ENCODE measurements at regions not wholly inside any gene's neighbourhood (a gene's known extent, or its start where the extent isn't known, plus 50 kb on each side); places are given as distances from the start of the nearest gene placed in this dataset.

DNA sequence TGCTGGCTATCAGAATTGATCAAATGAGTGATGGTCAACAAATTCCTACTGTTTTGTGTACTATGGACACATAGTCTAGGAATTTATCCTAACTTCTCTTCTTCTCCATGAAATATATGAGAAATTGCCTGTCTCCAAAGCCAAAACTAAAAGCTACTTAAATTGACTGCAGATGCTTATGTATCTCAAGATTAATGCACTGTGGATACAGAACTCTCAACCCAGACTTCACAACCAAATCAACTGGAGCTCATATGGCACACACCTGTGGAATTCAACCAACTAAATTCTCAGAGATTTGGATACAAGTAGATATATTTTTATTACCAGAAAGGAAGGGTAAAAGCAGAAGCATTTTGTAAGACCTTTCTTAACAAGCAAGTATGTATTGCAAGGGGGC lies 566.1 kb downstream of the LTN1 start:
- TF ChIP-seq CTCF (IDR thresholded peaks at IDR 0.05): no peak
- intact Hi-C loops (cut with DNase I): no loop called here
- Histone ChIP-seq H3K36me3 (no peaks in the 10 kb centered on the region), H3K9me3 (no peaks in the 10 kb centered on the region), H3K27me3 (no peaks in the 10 kb centered on the region), H3K27ac (no peak overlapping the region), H3K4me3 (no peak overlapping the region), H3K4me1 (no peaks in the 10 kb centered on the region)
- ATAC-seq (no peak), DNase-seq (no peak)

DNA sequence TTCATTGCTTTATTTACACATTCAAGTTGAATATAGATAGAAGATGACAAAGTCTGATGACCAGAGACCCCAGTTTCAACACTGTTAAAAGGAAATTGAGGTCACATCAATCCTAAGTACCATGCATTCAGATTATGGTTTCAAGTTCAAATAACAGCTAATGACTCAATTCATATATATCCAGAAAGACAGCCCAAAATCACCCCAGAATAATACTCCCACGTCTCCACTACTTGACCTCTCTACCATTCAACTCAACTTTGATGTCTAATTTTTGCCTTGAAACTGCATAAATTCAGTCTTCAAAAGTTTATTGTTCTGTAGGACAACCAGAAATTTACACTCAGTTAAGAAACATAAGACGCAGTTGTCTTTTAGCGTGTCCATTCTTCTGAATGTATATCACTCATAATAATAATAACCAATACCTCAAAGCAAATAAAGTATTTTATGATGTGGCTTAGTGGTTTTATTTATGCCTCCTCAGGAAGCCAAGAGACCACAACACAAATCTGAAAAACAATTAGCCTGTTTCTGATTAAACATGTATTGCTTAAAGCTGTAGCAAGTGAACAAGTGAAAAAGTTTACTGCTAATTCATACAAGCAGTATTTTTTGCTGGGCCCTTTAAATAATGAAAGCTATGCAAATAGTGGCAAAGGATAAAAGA lies 569.0 kb downstream of the LTN1 start:
- intact Hi-C loops (cut with DNase I): no loop called here
- Histone ChIP-seq H3K36me3 (no peaks in the 10 kb centered on the region), H3K9me3 (no peaks in the 10 kb centered on the region), H3K27me3 (no peaks in the 10 kb centered on the region), H3K4me1 (no peaks in the 10 kb centered on the region), H3K4me3 (no peak overlapping the region), H3K27ac (no peak overlapping the region)
- ATAC-seq (no peak), DNase-seq (no peak)
- no peak for TF ChIP-seq CTCF (IDR thresholded peaks at IDR 0.05)

- H3K27me3 ChIP-seq: no peaks in the 10 kb centered on the region
- peak overlapping the region in 1 of 2 donors; percentile 16 for H3K27ac ChIP-seq
- H3K4me3 ChIP-seq: no peak overlapping the region
- H3K36me3 ChIP-seq: no peaks in the 10 kb centered on the region
- TF ChIP-seq CTCF (IDR thresholded peaks at IDR 0.05): no peak
- no peaks in the 10 kb centered on the region for H3K9me3 ChIP-seq
- ATAC-seq (no peak), DNase-seq (no peak)
- H3K4me1 ChIP-seq: no peaks in the 10 kb centered on the region
- intact Hi-C loops (cut with DNase I): no loop called here
These were observed 570.8 kb downstream of the LTN1 start for GRCh38 chr21:28421716-28422524.

- H3K9me3 ChIP-seq: no peaks in the 10 kb centered on the region
- DNase-seq (no peak), ATAC-seq (no peak)
- H3K27me3 ChIP-seq: no peaks in the 10 kb centered on the region
- H3K27ac ChIP-seq: no peak overlapping the region
- no peak overlapping the region for H3K4me3 ChIP-seq
- no peaks in the 10 kb centered on the region for H3K36me3 ChIP-seq
- TF ChIP-seq CTCF (IDR thresholded peaks at IDR 0.05): no peak
- no peaks in the 10 kb centered on the region for H3K4me1 ChIP-seq
- intact Hi-C loops (cut with DNase I): no loop called here
These were observed 572.9 kb downstream of the LTN1 start for GRCh38 chr21:28419811-28420210.

GRCh38 chr21:28418726-28419514 lies 573.8 kb downstream of the LTN1 start:
- Histone ChIP-seq H3K9me3 (no peaks in the 10 kb centered on the region), H3K4me3 (no peak overlapping the region), H3K4me1 (no peaks in the 10 kb centered on the region), H3K27ac (no peak overlapping the region), H3K36me3 (no peaks in the 10 kb centered on the region), H3K27me3 (no peaks in the 10 kb centered on the region)
- ATAC-seq (peak; percentile 48), DNase-seq (peak in 2 of 4 donors; percentile 46 to 55)
- no peak for TF ChIP-seq CTCF (IDR thresholded peaks at IDR 0.05)
- intact Hi-C loops (cut with DNase I): no loop called here

Data from left lung (tissue), 4 donors.